Embryonic facial prominence (tissue), 1 donor: ENCODE measurements at regions not wholly inside any gene's neighbourhood (a gene's known extent, or its start where the extent isn't known, plus 50 kb on each side); places are given as distances from the start of the nearest gene placed in this dataset.

Experiments used
- DNase-seq: peaks from one replicate; pipeline ENCODE4 v3.0.0-alpha.2; 2016; ENCODE audit errors: extremely low spot score

DNA sequence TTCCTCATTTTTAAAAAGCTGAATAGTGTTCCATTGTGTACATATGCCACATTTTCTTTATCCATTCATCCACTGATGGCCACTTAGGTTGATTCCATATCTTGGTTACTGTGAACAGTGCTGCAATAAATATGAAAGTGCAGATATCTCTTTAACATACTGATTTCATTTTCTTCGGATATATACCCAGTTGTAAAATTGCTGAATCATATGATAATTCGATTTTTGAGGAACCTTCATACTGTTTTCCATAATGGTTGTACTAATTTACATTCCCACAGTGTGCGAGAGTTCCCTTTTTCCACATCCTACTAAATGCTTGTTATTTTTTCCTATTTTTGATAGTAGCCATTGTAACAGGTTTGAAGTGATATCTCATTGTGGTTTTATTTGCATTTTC is 263.2 kb downstream of the STK31 start:
- DNase-seq = no peak

DNA sequence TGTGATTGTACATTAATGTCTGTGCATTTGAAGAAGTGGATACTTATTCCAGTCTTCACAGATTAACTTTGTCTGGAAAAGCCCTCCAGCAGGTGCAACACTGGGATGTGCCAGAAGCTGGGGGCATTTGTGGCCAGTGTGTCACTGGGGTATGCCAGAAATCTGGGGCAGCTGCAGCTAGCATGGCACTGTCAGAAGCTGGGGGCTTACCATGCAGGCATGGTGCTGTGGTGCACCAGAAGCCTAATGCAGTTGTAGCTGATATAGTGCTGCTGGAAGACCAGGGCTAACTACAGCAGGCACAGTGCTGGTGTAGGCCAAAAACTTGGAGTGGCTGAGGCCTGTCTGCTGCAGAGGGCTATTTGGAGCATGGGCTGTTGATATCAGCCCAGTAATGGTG is 270.1 kb downstream of the STK31 start:
- no peak for DNase-seq

DNA sequence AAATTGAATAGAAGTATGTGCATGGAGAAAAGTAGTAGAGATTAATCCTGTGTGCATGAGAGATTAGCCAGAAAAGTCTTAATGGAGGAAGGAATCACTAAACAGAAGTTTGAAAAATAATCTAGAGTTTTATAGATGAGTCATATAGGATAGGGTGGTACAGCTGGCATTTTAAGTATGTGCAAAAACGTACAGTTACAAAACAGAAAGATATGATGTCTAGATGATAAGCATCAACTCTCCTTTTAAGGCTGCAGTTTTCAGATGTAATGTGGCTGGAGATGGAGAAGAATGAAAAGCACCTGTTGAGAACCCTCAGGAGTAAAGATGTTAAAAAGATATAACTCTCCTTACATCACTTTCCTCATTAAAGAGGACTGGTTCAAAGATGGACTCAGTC is 271.3 kb downstream of the STK31 start:
- DNase-seq = no peak

DNA sequence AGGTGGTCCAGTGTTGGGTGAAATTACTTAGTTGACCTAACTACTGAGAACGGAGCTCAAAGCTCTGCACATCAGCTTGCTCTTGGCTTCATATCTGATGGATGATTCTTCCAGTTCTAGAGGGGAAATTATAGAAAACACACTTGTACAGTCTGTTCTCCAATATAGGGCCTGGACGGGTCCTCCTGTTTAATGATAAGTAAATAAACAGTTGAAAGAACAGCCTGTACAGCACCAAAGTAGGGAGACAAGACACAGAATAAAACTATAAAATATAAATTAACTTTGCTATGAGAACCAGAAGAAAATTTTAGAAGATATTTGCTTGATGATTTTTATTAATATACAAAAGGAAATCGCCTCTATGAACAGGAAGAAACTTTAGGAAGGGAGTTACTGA is 271.7 kb downstream of the STK31 start:
- no peak for DNase-seq

GRCh38 chr7:24005517-24005916 is 278.5 kb upstream of the NPY start:
- DNase-seq = no peak

GRCh38 chr7:24010495-24010894 is 273.5 kb upstream of the NPY start:
- DNase-seq = no peak

DNA sequence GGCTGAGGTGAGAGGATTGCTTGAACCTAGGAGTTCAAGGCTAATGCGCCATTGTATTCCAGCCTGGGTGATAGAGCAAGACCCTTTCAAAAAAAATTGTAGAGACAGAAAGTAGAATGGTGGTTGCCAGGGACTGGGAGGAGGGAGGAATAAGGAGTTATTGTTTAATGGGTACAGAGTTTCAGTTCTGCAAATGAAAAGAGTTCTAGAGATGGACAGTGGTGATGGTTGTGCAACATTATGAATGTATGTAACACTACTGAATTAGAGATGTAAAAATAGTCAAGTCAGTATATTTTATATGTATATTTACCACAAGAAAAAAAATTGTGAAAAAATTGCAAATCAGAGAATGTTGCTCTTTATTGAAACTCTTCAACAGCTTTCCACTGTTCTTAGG is 266.5 kb upstream of the NPY start:
- no peak for DNase-seq

GRCh38 chr7:24018331-24018730 is 265.7 kb upstream of the NPY start:
- no peak for DNase-seq

DNA sequence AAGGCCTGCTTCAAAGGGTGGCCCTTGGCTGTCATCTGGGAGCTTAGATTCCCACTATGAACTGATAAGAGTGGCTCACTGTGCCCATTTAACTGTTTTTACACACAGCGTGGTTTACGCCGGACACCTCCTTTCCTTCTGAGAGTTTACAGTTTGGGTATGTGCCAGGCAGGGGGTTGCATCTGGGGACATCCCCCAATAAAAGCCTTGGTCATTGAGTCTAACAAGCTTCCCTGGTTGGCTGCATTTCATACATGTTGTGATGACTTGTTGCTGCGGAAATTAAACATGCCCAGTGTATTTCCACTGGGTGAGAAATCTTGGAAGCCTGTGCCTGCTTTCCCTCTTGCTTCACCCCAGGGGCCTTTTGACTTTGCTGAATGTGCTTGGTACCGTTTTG is 264.1 kb upstream of the NPY start:
- DNase-seq = no peak

DNA sequence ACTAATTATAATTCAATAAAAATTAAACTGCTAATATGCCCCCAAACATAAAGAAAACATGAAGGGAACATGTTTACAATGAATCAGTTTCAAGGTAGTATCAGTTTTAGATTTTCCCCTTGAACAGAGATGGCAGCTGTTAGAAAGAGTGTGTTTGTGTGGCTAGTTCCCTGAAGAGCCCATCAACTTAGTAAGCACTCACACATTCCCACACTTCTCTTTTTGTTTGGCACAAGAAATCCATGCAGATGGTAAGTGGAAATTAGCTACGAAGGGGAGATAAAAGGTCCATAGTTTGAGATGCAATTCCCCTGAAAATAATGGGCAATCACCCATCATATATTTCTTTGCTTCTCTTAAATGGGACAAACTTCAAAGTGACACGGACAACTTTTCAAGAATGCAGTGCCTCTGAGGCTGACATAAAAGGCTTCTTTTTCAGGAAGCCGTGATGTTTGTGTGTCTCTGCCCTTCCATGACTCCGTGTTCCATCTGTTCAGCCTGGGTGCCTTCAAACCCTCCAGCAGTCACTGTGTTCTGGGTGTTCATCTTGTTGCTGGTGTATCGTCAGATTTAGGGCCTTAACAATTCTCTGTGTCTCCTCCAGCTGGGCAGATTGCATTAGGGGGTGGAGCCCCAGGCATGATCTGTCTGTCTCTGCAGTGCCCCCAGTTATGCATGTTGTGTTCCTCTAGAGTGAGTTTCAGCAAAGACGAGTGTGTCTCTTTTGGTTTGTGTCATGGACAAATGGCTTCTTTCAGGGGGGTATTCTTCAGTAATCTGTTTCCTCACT is 259.5 kb upstream of the NPY start:
- no peak for DNase-seq

- no peak for DNase-seq
Measured at GRCh38 chr7:24025094-24025493, 258.9 kb upstream of the NPY start.

DNA sequence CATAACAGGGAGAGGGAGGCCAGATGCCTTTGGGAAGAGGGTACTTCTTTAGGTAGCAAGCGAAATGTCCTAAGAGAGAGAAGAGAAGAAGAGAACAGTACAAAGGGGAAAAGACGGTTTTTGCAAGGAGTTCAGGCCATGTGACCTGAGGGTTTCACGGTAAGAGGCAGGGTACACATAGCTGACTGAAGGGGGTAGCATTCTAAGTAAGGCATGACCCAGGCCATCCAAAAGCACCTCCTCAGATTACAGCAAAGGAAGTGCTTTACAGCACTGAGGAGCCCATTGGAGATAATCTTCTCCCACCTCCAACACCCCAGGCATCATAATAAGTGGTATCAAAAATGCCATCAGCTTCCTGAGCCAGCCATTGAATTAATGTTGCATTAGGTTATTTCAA is 258.2 kb upstream of the NPY start:
- DNase-seq = no peak

DNA sequence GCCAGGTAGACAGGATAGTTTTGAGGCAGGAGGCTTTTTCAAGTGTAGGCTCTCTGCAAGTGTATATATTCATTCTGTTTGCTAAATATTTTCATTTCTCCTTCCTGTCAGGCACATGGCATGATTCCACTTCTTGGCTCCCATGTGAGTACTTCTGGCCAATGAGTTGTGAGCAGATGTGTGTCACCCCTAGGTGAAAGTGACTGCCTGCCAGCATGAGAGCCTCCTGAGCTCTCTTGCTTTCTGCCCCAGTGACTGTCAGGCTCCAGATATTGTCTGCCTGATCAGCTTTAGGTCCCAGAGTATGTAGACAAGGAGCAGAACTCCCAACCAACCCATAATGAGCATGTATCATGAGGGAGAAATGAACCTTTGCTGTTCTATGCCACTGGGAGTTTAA is 257.6 kb upstream of the NPY start:
- no peak for DNase-seq

DNA sequence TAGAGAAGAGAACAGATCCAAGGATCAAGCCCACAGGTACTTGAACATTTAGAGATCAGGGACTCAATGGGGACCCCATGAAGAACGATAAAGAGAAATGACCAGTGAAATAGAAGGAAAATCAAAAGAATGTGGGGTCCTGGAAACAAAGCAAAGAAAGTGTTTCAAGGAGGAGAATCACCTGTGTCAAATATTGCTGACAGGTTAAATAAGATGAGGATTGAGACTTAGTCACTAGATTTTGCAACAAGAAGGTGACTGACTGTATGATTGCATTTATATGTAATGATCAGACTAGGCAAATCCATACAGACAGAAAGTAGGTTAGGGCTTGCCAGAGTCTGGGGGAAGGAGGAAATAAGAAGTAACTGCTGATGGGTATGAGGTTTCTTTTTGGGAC is 254.9 kb upstream of the NPY start:
- no peak for DNase-seq

DNA sequence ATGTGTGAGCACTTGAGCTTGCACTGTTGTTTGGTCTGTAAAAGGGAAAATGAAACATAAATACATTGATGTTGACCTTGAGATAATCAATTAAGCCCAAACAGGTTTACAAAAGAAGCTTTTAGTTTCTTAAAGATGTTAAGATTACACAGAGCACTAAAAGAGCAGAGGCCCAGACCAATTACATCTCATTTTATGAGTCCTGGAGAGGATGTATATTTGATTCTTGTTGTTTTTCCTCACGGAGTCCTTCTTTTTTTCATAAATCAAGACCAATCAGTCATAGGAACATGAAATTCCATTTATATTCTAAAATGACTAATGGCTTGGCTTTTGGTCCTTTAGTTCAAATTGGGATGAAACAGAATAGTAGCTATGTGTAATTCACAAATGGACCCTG is 249.7 kb upstream of the NPY start:
- DNase-seq = no peak

GRCh38 chr7:24035366-24036032 is 248.5 kb upstream of the NPY start:
- no peak for DNase-seq

GRCh38 chr7:24036033-24036412 is 248.0 kb upstream of the NPY start:
- DNase-seq = no peak

DNA sequence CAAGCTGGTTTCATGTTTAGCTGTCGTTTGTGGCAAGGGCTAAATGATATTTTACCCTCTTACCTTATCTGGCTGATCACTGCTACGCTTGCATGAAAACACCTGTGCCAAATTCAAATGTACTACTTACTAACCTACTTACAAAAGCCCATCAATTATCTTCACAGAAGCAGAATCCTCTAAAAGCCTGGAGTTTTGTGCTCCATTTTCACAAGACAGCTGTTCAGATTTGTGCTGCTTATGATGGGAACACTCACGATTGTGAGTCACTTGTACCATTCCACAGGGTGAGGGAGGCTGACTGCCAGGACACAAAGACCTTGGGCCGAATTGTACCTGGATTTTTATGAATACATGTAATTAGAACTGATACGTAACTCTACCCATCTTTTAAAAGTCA is 245.0 kb upstream of the NPY start:
- DNase-seq = no peak

DNA sequence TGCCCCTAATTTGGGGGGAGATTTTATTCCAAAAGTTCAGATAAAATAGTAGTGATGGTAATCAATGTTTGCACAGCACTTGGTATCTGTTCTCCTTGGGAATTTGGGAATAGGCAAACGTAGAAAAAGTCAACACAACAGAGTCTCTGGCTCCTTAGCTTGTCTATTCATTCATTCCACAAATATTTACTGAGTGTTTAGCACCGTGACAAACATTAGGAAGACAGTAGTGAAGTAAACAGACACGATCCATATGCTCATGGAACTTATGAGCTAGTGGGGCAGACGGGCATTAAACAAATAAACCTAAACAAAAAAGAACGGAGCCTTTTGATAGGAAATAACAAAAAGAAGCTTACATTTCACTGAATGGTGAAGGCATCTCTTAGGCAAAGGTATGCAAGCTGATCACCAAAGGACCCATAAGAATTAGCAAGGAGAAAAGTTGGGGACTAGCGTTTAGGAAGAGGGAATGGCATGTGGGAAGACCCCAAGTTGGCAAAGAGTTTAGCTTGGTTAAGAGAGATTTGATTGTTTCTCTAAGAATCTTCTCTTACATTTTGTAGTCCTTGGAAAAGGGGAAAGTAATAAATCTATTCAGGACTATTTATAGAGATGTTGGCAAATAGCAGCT is 243.9 kb upstream of the NPY start:
- DNase-seq = no peak

GRCh38 chr7:24042028-24042427 is 242.0 kb upstream of the NPY start:
- no peak for DNase-seq

DNA sequence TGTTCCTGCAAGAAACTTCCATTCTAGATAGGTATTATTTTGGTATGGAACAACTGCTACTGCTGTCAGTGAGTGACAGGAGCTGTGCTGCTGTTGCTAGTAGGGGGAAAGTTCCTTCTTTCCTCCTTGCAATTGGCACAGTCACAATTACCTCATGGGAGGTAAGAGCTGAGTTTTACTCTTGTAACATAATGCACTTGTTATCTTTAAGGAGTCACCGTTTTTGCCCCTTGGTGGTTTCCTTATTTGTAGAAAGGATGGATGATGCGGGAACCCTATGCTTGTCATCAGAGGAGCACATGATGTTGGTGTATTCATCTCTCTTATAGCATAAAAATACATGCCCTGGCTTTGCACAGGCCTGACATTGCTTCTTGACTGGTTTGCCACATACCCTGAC is 234.7 kb upstream of the NPY start:
- no peak for DNase-seq

DNA sequence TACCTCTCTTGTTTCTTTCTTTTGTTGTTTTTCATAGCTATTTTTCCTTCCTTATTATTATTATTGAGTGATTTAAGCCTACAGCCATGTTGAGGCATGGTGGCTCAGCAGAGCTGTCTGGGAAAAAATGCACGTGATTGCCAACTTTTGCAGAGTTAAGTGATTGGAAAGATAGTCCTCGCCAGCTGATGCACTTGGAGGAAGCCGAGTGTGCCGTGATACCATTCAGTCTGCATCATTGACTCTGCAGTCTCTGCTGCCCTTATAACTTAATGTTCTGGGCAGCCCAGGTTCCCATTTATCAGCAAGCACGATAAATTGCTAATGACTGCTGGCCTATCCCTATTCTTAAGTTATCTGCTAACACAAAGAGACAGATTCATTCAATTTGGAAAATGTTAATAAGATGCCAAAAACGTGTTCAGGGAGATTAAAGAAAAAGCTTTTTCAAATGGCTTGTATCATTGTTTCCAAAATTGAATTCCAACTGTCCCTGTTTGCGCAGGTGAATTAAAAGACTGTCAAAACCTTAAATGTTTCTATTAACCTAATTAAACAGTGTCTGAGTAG is 232.9 kb upstream of the NPY start:
- DNase-seq = no peak

GRCh38 chr7:24051651-24052050 is 232.3 kb upstream of the NPY start:
- no peak for DNase-seq
